ENCODE measurements at regions not wholly inside any gene's neighbourhood (a gene's known extent, or its start where the extent isn't known, plus 50 kb on each side); places are given as distances from the start of the nearest gene placed in this dataset.

DNA sequence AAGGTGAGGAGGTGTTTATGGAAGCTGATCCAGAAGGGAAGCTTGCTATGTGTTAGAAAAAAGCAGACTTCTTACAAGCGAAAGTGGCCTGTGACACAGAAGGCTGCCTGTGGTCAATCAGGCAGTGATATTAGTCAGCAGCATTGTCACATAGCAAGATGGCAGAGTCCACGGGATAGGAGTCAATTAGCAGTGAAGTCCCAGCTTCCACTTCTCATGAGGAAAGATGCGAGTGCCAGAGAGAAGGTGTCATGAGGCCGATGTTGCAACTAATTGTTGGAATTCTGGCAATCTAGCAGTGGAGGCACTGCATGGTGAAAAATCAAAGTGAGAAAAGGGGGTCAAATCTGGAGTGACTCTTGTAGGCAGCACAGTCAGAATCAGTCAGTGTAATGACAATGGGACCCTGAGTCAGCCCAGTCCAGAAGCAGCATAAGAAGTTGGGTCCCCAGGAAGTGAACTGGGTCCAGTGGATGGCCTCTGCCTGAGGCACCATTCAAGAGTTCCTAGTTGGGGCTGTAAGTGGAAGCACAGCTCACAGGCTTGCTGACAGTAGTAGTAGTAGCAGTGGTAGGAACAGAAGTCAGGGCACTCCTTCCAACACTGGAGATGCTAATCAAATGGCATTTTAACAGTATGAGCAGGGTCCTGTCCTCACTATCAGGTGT is 85.1 kb downstream of the TNFRSF13B start:
- TF ChIP-seq, protein P1, sequence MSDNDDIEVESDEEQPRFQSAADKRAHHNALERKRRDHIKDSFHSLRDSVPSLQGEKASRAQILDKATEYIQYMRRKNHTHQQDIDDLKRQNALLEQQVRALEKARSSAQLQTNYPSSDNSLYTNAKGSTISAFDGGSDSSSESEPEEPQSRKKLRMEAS (IDR thresholded peaks at IDR 0.05): no peak
- TF ChIP-seq, protein P2, sequence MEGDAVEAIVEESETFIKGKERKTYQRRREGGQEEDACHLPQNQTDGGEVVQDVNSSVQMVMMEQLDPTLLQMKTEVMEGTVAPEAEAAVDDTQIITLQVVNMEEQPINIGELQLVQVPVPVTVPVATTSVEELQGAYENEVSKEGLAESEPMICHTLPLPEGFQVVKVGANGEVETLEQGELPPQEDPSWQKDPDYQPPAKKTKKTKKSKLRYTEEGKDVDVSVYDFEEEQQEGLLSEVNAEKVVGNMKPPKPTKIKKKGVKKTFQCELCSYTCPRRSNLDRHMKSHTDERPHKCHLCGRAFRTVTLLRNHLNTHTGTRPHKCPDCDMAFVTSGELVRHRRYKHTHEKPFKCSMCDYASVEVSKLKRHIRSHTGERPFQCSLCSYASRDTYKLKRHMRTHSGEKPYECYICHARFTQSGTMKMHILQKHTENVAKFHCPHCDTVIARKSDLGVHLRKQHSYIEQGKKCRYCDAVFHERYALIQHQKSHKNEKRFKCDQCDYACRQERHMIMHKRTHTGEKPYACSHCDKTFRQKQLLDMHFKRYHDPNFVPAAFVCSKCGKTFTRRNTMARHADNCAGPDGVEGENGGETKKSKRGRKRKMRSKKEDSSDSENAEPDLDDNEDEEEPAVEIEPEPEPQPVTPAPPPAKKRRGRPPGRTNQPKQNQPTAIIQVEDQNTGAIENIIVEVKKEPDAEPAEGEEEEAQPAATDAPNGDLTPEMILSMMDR (IDR thresholded peaks at IDR 0.05; ENCODE audit: low read depth, low read length, missing input control): no peak
- TF ChIP-seq GABPA (IDR thresholded peaks at IDR 0.05 in 1 of 2, conservative IDR thresholded peaks at IDR 0.05 in 1 of 2): no peak
- no peak for TF ChIP-seq JUND (IDR thresholded peaks at IDR 0.05)
- no peak for TF ChIP-seq TAF1 (conservative IDR thresholded peaks at IDR 0.05)
- TF ChIP-seq, protein P3, sequence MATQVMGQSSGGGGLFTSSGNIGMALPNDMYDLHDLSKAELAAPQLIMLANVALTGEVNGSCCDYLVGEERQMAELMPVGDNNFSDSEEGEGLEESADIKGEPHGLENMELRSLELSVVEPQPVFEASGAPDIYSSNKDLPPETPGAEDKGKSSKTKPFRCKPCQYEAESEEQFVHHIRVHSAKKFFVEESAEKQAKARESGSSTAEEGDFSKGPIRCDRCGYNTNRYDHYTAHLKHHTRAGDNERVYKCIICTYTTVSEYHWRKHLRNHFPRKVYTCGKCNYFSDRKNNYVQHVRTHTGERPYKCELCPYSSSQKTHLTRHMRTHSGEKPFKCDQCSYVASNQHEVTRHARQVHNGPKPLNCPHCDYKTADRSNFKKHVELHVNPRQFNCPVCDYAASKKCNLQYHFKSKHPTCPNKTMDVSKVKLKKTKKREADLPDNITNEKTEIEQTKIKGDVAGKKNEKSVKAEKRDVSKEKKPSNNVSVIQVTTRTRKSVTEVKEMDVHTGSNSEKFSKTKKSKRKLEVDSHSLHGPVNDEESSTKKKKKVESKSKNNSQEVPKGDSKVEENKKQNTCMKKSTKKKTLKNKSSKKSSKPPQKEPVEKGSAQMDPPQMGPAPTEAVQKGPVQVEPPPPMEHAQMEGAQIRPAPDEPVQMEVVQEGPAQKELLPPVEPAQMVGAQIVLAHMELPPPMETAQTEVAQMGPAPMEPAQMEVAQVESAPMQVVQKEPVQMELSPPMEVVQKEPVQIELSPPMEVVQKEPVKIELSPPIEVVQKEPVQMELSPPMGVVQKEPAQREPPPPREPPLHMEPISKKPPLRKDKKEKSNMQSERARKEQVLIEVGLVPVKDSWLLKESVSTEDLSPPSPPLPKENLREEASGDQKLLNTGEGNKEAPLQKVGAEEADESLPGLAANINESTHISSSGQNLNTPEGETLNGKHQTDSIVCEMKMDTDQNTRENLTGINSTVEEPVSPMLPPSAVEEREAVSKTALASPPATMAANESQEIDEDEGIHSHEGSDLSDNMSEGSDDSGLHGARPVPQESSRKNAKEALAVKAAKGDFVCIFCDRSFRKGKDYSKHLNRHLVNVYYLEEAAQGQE (IDR thresholded peaks at IDR 0.05): no peak
- no peak for TF ChIP-seq SP1 (IDR thresholded peaks at IDR 0.05)
- TF ChIP-seq RXRA (IDR thresholded peaks at IDR 0.05): no peak
- no peak for TF ChIP-seq RAD21 (IDR thresholded peaks at IDR 0.05)
- TF ChIP-seq, protein P4, sequence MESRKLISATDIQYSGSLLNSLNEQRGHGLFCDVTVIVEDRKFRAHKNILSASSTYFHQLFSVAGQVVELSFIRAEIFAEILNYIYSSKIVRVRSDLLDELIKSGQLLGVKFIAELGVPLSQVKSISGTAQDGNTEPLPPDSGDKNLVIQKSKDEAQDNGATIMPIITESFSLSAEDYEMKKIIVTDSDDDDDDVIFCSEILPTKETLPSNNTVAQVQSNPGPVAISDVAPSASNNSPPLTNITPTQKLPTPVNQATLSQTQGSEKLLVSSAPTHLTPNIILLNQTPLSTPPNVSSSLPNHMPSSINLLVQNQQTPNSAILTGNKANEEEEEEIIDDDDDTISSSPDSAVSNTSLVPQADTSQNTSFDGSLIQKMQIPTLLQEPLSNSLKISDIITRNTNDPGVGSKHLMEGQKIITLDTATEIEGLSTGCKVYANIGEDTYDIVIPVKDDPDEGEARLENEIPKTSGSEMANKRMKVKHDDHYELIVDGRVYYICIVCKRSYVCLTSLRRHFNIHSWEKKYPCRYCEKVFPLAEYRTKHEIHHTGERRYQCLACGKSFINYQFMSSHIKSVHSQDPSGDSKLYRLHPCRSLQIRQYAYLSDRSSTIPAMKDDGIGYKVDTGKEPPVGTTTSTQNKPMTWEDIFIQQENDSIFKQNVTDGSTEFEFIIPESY (IDR thresholded peaks at IDR 0.05): no peak
- TF ChIP-seq YY1 (IDR thresholded peaks at IDR 0.05): no peak
- no peak for TF ChIP-seq EGR1 (IDR thresholded peaks at IDR 0.05; ENCODE audit: low read depth in 2 of 2)

Measured in liver (tissue), 3 donors.